HG03469 (cell line): ENCODE measurements at regions not wholly inside any gene's neighbourhood (a gene's known extent, or its start where the extent isn't known, plus 50 kb on each side); places are given as distances from the start of the nearest gene placed in this dataset.

Experiments
- ATAC-seq: cut with Tn5 transposase; IDR thresholded peaks from one replicate; pipeline ENCODE4 v1.9.1; 2021; ENCODE audit warnings: mild to moderate bottlenecking, moderate library complexity, moderate number of reproducible peaks; ENCODE audit not compliant: unreplicated experiment

- no peak for ATAC-seq
Observed at GRCh38 chr11:128269466-128269865, 317.9 kb downstream of the ETS1 start.

GRCh38 chr11:128266893-128267292 lies 320.5 kb downstream of the ETS1 start:
- ATAC-seq: no peak

- ATAC-seq: no peak
Observed at GRCh38 chr11:128262463-128263345, 324.7 kb downstream of the ETS1 start.

- ATAC-seq: no peak
Observed at GRCh38 chr11:128261011-128261421, 326.3 kb downstream of the ETS1 start.

GRCh38 chr11:128260398-128260797 lies 327.0 kb downstream of the ETS1 start:
- ATAC-seq: no peak

GRCh38 chr11:128259816-128260215 lies 327.5 kb downstream of the ETS1 start:
- no peak for ATAC-seq

GRCh38 chr11:128254941-128255340 lies 332.4 kb downstream of the ETS1 start:
- ATAC-seq: no peak

- no peak for ATAC-seq
Observed at GRCh38 chr11:128251140-128251539, 336.2 kb downstream of the ETS1 start.

GRCh38 chr11:128250482-128250881 lies 336.9 kb downstream of the ETS1 start:
- no peak for ATAC-seq

- no peak for ATAC-seq
Observed at GRCh38 chr11:128246810-128247594, 340.4 kb downstream of the ETS1 start.

- no peak for ATAC-seq
Observed at GRCh38 chr11:128246364-128246801, 341.0 kb downstream of the ETS1 start.

- no peak for ATAC-seq
Observed at GRCh38 chr11:128244871-128245270, 342.5 kb downstream of the ETS1 start.

GRCh38 chr11:128242451-128242850 lies 344.9 kb downstream of the ETS1 start:
- ATAC-seq: no peak

- no peak for ATAC-seq
Observed at GRCh38 chr11:128240546-128240945, 346.8 kb downstream of the ETS1 start.

- ATAC-seq: no peak
Observed at GRCh38 chr11:128239306-128239705, 348.1 kb downstream of the ETS1 start.

GRCh38 chr11:128238521-128239265 lies 348.7 kb downstream of the ETS1 start:
- peak; percentile 78 for ATAC-seq

GRCh38 chr11:128236506-128237498 lies 350.6 kb downstream of the ETS1 start:
- no peak for ATAC-seq

GRCh38 chr11:128235958-128236357 lies 351.4 kb downstream of the ETS1 start:
- no peak for ATAC-seq

GRCh38 chr11:128235426-128235825 lies 351.9 kb downstream of the ETS1 start:
- no peak for ATAC-seq

- no peak for ATAC-seq
Observed at GRCh38 chr11:128234143-128234542, 353.2 kb downstream of the ETS1 start.
